HEK293T (cell line): ENCODE measurements at regions not wholly inside any gene's neighbourhood (a gene's known extent, or its start where the extent isn't known, plus 50 kb on each side); places are given as distances from the start of the nearest gene placed in this dataset.

Source experiments
- ELF4 ChIP-seq: fragments of 450-650 bp; IDR thresholded peaks from 2 replicates; pipeline ENCODE4 v1.6.1; 2017; ENCODE audit warnings: antibody characterized with exemption
- TF ChIP-seq, protein P1 (sequence below): fragments of 450-650 bp; IDR thresholded peaks from 2 replicates; pipeline ENCODE4 v1.6.1; 2016

DNA sequence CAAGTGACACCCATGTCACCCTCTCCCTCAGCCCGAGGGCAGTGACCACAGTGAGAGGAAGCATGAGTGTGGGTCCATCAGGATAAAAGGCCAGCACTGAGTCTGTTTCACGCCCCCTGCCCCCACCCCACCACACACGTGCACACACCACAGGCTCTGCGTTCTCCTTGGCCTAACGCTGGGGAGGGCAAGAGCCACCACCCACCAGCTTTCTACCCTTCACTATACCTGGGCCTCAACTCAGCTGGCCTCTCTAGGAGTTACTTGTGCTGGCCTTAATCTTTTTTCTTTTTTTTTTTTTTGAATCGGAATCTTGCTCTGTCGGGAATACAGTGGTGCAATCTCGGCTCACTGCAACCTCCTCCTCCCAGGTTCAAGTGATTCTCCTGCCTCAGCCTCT lies 140.5 kb downstream of the ZFP36L2 start:
- TF ChIP-seq ELF4 = no peak
- TF ChIP-seq, protein P1, sequence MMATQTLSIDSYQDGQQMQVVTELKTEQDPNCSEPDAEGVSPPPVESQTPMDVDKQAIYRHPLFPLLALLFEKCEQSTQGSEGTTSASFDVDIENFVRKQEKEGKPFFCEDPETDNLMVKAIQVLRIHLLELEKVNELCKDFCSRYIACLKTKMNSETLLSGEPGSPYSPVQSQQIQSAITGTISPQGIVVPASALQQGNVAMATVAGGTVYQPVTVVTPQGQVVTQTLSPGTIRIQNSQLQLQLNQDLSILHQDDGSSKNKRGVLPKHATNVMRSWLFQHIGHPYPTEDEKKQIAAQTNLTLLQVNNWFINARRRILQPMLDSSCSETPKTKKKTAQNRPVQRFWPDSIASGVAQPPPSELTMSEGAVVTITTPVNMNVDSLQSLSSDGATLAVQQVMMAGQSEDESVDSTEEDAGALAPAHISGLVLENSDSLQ = no peak
